ENCODE measurements at regions not wholly inside any gene's neighbourhood (a gene's known extent, or its start where the extent isn't known, plus 50 kb on each side); places are given as distances from the start of the nearest gene placed in this dataset.

DNA sequence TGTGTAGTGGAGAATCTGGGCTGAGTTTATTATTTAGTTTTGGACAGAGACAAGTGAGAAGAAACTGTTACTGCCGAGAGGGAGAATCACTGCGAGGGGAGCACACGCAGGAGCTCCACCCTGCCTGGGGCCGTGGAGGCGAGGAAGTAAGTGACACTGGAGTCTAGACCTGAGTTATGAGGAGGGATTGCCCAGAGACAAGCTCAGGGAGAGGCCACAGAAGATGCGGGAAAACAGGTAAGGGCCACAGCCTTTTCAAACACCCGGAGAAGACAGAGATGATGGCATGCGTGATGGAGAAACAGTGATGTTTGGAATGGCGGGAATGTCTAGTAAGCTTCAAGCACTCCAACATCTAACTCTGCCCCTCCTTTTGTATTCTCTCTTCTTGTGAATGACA lies 84.1 kb downstream of the TNFSF11 start:
- no peak for DNase-seq (ENCODE audit: low read depth)

DNA sequence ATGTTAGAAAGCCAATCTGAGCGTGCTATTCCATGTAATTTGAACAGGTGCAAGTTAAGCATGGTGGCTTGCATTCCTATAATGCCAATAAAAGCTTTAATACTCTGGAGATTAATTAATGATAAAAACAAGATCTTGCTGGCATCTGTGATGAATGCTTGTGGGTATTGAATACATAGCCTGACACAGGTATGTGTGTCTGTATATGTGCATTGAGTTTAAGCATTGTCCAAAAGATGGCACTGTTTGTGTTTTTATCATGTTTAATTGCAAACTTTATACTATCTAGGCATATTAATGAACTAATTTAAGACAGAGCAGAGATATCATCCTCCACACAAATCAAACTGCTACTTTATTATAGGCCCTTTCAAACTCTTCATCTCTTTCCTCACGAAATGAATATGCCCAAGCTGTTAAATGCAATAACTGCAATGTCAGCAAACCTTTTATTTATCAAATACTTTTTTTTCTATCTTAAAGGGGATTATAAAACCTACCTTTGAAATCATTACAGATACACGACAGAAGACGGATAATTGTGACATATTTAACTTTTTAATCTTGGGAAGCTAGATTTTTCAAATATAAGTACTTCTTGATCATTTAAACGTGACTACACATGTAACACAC lies 86.5 kb downstream of the TNFSF11 start:
- DNase-seq (ENCODE audit: low read depth) = no peak

DNA sequence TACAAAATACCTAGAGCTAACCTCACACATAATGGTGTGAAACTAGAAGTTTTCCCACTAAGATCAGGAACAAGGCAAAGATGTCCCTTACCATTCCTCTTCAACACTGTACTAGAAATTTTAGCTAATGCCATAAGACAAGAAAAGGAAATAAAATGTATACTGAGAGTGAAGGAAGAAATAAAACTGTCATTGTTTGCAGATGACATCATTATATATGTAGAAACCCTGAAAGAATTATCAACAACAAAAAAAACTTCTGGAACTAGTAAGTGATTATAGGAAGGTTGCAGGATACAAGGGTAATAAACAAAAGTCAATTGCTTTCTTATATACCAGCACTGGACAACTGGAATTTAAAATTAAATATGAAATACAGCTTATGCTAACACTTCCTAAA lies 93.7 kb downstream of the TNFSF11 start:
- DNase-seq (ENCODE audit: low read depth) = no peak

DNA sequence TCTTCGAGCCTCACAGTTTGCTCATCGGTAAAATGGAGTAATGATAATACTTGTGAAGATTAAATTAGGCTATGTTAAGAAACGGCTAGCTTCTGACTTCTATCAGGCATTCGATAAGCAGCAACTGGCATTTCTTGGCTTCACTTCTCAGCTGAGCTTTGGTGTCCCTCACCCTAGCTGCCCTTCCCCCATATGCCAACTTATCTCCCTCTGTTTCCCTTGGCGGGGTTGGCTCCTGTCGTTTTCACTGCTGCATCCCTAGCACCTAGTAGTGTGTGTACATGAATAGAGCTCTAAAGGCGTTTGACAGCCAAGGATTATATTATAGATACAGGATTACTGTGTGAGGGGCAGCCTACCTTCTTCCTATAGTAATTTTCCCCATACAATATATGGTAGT lies 97.5 kb downstream of the TNFSF11 start:
- no peak for DNase-seq (ENCODE audit: low read depth)

DNA sequence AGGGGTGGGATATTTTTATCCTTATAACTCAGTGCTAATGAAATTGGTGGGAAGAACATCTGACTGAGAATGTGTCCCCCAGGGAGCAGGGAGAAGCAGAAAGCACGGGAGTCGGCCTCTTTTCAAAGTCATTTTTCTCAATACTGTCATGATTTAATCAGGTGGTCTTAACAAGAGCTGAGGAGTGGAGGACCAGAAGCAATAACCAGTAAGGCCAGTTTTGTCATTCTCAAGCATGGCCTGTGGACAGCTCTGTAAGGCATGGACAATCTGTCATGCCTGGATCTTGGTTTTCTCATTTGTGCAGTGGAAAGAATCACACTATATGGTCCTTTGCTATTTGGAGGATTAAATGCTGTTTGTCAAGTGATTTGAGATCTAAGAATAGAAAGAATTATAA lies 99.7 kb downstream of the TNFSF11 start:
- DNase-seq (ENCODE audit: low read depth) = no peak

DNA sequence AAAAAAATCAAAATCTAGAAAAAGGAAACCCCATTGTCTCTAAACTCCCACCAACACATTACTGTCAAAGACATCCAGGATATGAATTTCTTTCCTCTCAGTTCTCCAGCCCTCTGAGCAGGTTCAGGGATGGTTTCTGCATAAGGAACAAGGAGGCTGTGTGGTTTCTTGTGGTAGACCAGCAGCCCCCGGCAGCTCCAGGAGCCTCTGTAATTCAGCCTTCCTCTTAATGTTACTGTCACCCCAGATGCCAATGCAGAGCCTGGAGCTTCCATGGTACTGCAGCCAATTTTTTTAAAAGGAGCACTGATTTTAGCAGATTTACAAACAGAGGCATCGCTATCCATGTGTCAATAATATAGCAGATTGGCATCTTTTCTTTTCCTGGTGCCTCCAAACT lies 100.6 kb upstream of the FAM216B start:
- no peak for DNase-seq (ENCODE audit: low read depth)

DNA sequence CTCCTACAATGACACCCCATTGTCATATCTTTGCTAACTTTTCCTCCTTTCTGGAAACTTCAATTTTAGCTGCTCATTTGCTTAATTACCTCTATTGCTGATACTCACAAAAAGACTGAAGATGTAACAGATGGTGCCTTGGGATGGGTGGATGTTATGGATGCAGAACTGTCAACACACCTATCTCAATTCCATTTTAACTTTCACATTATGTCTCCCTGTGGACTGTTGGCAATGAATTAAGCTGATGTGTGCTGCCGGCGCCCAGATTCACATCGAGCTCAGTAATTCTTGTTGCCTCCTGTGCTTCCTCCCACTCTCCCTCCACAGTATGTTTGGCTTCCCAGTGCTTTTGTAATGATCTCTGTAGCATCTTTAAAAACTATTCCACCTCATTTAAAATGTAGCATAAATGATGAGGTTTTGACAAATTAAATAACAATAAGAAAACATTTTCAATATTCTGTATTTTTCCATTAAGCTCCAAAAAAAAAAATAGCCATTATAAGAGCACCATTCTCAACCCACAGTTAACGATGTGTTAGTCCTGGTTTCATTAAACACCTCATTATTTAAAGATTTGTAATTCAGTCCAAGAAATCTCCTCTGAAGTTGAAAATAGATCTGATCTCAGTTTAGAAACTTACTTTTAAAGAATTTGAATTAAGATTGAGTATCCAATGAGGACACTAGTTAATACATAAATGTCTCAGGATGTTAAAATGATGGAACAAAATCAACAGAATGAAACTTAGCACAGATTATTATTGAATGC lies 99.9 kb upstream of the FAM216B start:
- no peak for DNase-seq (ENCODE audit: low read depth)

DNA sequence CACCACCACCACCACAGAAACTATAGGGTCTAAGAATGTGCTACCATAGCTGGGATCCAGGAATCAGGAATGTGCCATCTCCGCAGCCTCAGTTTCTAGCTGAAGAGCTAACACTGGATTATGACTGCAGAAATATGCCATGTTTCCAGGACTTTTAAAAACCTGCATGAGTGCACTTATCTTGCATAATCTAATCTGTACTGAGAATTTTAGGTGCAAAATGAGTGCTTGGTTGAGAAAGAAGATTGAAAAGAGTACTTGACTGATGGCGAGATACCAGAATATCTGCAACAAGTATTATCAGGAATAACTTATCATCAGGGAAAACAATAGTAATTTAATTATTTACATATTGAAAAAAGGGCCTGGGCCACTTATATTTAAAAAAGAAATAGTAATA lies 97.2 kb upstream of the FAM216B start:
- no peak for DNase-seq (ENCODE audit: low read depth)

DNA sequence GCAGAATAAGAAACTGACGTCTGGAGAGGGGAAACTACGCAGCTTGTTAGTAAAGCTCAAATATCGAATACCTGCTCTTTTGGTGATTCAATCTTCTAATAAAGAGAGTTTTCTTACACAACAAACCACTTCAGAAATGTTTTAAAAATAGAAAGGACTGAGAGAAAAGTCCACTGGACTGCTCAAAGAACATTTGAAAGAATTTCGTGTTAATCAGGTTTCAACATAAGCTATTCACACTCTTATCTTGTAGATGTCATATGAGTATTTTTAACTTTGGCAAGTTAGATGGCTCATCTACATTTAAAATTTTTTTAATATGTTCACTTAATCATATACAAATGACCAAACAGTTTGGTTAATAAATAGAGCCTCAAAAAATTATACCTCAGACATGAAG lies 95.6 kb upstream of the FAM216B start:
- DNase-seq (ENCODE audit: low read depth) = no peak

DNA sequence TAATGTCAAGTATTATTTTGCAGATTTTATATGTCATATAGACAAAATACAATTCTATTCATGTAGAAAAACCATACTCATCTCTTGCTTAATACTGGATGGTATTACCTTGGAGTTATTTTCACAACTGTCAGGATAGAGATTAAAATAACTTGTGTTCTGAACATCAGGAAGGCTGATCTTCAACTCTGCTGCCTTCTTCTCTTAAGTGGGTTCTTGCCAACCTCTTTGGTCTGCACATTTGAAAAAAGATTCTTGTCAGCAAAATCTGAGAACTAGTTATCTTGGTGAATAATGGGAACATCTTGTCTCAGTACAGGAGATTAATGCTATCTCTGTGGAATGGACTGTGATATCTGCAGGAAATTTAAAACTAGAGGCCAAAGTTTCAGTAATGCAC lies 95.2 kb upstream of the FAM216B start:
- DNase-seq (ENCODE audit: low read depth) = no peak

DNA sequence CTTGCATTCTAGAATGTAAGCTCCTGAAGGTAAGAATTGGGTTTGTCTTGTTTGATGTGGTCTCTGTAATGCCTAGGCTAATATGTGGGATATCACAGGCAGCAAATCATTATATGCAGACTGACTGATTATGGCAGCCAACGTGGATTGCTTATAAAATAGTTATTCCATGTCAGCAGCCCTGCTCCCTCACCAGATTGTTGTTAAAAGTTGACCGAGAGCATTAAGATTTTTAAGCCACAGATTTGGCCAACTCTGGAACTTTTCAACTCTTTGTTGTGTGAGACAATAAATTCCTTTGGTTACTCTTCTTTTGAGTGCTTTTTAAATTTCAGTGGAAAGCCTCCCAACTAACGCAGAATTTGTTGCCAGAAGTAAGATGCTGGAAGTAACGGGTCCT lies 92.6 kb upstream of the FAM216B start:
- no peak for DNase-seq (ENCODE audit: low read depth)

DNA sequence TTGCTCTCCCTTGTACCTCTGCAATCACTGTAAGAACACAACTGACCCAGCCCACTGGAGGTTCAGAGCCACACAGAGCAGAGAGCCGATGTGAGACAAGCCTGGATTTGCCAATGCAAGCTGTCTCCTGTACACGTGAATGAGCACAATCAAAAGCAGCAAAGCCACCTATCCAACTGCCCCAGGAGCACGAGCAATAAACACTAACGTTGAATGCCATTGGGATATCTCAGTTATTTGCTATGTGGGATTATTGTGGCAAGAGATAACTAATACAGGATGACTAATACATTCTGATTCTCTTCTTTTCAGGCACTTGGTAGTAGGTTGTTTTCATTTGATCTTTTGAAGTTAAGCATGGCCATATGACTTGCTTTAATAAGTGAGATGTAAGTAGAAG lies 85.2 kb upstream of the FAM216B start:
- DNase-seq (ENCODE audit: low read depth) = peak; percentile 76

DNA sequence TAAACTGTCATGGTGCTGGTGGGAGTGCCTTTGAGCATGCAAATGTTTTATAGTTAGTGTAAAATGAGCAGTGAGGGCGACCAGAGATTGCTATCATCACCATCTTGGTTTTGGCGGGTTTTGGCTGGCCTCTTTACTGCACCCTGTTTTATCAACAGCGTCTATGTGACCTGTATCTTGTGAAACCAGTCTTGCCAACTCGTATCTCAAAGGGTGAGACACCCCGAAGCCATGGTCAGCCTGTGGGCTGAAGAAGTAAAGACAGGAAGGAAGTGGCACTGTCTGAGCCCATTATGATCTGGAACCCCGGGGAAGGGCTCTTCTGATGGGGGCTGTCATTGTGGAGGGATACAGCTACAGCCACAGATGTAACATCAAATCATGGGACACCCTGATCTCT lies 81.5 kb upstream of the FAM216B start:
- no peak for DNase-seq (ENCODE audit: low read depth)

DNA sequence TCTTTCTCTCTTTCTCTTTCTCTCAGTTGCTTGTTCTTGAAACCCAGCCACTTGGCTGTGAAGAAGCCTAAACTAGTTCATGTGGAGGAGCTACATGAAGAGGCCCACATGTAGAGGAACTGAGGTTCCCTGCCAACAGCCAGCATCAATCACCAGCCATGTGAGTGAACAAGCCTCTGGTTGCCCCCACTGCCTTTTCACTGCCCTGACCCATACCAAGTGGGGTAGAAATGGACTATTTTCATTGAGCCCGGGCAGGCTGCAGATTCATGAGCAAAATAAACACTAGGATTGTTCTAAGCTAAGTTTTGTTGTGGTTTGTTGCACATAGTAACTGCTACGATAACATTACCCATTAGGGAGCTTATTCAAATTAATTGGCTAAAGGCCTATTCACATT lies 78.7 kb upstream of the FAM216B start:
- DNase-seq (ENCODE audit: low read depth) = no peak

DNA sequence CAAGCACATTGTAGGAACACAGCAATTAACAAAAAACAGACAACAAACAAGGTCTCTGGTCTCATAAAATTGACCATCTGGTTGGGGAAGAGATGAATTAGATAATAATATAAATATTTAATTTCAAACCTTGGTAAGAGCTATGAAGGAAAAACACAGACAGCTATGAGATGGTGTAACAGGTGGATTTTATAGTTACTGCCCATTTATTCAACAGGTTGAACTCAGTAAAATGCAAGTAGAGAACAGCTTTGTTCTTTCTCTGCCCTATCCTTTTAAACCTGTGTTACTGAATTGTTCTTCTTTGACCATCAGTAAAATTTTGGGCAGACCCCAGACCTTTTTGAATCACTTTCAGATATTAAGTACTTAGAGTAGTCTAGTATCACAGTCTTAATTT lies 77.6 kb upstream of the FAM216B start:
- no peak for DNase-seq (ENCODE audit: low read depth)

DNA sequence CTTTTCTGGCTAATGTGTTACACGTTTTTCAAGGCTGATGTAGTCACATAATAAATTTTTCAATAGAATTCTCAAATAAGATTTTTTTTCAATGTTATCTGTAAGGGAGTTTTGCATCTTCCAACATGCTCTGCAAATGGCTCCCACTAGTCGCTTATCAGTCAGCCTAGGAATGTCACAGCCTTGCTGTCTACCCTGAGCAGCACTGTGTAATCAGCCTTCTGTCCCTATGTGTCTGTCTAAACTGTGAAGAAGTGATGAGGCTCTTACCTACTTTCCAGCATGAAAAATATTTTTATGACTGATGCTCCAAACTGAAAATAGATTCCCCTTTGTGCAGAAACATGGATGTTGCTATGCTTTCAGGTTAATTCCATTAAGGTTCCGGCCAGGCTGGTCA lies 75.1 kb upstream of the FAM216B start:
- DNase-seq (ENCODE audit: low read depth) = no peak

DNA sequence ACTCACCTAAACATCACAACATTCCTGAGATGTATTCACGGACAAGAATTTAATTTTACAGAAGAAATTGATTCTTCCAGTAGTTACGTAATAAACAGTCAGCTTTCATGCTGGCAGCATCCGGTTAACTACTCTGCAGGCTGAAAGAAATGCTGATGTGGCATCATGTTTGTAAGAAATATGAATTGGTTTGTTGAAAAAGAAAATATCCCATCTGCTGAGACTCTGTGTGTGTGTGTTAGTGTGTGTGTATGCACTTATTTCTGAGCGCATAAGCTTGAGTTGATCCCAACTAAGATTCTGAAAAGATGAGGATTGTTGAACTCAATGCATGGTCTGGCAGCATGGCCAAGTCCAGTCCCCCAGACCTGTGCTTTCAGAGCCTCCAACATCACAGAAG lies 74.3 kb upstream of the FAM216B start:
- DNase-seq (ENCODE audit: low read depth) = no peak

DNA sequence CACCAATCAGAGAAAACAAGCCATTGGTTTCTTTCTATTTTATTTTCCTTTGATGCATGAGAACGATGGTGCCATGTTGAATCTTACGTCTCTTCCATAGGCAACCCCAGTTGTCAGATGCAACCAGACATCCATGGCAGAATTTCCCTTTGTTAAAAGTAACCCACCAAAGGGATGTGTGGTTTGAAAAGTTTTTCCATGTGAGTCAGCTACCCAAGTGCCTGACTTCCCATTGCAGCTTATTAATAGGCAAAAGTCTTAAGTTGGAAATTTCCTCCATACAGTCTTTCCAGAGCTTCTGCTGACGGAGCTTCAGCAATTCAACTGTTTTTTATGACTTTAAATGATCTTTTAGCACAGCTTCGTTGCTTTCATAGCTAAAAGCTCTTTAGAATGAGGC lies 73.8 kb upstream of the FAM216B start:
- peak; percentile 59 for DNase-seq (ENCODE audit: low read depth)

DNA sequence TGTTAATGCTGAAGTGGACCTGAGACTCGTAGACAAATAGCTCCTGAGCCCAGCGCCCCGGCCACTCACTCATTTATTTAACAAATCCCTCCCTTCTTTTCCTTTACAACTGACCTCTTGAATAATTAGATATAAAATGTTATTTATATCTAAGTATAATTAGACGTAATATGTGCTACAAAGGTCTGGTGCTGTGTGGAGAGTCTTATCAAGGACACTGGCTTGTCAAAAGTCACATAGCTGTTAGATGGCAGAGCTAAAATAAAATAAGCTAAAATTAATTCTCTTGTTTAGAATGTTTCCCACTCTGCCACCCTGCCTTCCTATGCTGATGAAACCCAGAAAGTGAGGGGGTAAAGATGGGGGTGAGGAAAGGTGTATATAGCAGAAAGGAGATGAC lies 73.0 kb upstream of the FAM216B start:
- DNase-seq (ENCODE audit: low read depth) = no peak

DNA sequence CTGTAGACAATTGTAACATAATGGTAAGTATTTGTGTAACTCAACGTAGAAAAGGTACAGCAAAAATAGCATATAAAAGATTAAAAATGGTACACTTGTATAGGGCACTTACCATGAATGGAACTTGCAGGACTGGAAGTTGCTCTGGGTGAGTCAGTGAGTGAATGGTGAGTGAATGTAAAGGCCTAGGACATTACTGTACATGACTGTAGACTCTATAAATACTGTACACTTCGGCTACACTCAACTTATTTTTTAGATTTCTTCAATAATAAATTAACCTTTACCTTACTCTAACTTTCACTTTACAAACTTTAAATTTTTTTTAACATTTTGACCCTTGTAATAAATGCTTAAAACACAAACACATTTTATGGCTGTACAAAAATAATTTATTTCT lies 72.1 kb upstream of the FAM216B start:
- no peak for DNase-seq (ENCODE audit: low read depth)

DNA sequence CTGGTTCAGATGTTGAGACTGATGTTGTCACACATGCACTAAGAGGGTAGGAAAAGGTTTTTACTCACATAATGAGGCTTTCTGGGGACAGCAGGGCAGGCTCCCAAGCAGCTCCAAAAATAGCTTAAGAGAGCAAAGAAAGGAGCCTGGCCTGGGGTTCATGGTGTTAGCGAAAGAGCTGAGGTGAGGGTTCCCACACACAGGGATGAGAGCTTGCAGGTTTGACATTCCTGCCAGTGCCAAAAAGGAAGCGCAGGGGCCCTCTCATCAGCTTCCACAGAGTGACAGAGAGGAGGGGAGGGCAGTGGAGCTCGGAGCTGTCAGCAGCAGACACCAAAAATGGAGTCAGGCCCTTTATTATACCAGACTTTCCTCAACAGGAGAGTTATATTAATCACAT lies 65.5 kb upstream of the FAM216B start:
- no peak for DNase-seq (ENCODE audit: low read depth)

DNA sequence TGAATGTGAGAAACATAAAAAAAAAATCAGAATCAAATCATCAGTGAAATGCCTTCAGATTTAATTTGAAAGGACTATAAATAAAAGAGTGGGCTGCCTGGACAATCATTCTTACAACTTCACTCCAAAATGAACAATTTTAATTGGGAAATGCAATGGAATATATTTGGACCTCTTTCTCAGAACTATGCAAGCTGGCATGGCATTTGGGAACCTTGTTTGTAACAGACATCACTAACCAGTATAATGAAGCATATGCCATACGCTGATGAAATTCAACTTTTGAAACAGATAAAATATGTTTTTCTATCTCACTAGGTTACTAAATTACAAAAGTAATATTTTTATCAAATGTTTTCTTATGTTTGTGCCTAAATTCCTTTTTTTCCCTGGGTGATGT lies 64.2 kb upstream of the FAM216B start:
- no peak for DNase-seq (ENCODE audit: low read depth)

DNA sequence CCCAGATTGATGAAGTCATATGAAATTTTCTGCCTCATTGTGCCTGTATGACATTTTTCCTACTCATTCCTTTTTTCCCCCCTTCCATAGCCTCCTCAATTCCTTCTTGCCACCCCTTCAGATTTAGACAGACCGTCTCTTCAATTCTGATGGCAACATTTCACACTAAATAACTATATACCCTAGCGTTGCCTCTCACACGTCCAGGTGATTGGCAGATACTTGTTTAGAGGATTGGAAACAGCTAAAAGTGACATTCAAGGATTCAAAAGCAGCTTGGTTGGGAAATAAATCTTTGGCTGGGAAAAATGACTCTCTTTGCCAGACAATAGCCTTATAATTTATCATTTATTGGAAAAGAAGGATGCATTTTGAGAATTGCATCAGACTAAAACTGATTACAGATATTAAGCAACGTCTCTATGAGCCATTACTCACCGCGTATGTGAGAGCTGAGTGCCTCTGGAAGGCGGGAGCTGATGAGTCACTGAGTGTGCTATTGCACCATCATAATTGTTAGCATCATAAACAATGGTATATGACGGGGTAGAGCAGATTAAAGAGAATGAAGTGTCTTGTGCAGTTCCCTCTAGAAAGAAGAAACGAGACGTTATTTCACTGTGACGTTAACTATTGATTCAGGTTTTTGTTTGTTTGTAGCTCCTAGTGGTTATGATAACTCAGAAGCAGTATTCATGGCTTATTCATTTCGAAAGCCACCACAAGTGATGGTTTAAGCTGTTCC lies 61.1 kb upstream of the FAM216B start:
- DNase-seq (ENCODE audit: low read depth) = peak; percentile 93

Measured in HT1080 (cell line).